Mesenchymal stem cell (in vitro differentiated cells and primary cell): ENCODE measurements at regions not wholly inside any gene's neighbourhood (a gene's known extent, or its start where the extent isn't known, plus 50 kb on each side); places are given as distances from the start of the nearest gene placed in this dataset.
"Not testable (repeated sequence)": the region's sequence is repeated elsewhere in the genome, so short reads cannot be mapped to it uniquely, and the experiment has no call there.

Experiments
- DNase-seq: peaks from one replicate; pipeline ENCODE4 v3.0.0-alpha.2; 2013
- H2AFZ ChIP-seq: one replicate; pipeline ENCODE4 v1.6.1; 2013; ENCODE audit warnings: low read depth, mild to moderate bottlenecking, control low read depth, inconsistent platforms, low read length, moderate library complexity
- H2AK5ac ChIP-seq: 2 replicates; pipeline ENCODE4 v1.6.1; 2013; ENCODE audit warnings: low read length, moderate library complexity, mild to moderate bottlenecking, inconsistent platforms; ENCODE audit not compliant: severe bottlenecking
- H2BK120ac ChIP-seq: one replicate; pipeline ENCODE4 v1.6.1; 2013; ENCODE audit warnings: low read depth, mild to moderate bottlenecking, inconsistent platforms, low read length, moderate library complexity
- H2BK12ac ChIP-seq, 2 experiments: one replicate each; pipeline ENCODE4 v1.6.1; 2013; ENCODE audit warnings: inconsistent platforms in 2 of 2, low read length in 2 of 2, mild to moderate bottlenecking in 2 of 2, moderate library complexity in 2 of 2, control low read depth in 1 of 2
- H2BK15ac ChIP-seq: one replicate; pipeline ENCODE4 v1.6.1; 2013; ENCODE audit warnings: mild to moderate bottlenecking, low read depth, inconsistent platforms; ENCODE audit not compliant: poor library complexity, severe bottlenecking
- H2BK5ac ChIP-seq: 2 replicates; pipeline ENCODE4 v1.6.1; 2013; ENCODE audit warnings: low read depth, mild to moderate bottlenecking, low read length, control low read depth, inconsistent platforms; ENCODE audit not compliant: poor library complexity, severe bottlenecking
- H3K14ac ChIP-seq, 2 experiments: one replicate each; pipeline ENCODE4 v1.6.1; 2013; ENCODE audit warnings: inconsistent platforms in 2 of 2, low read length in 2 of 2, control low read depth in 1 of 2, mild to moderate bottlenecking in 1 of 2, moderate library complexity in 1 of 2
- H3K18ac ChIP-seq, 2 experiments: one replicate each; pipeline ENCODE4 v1.6.1; 2013; ENCODE audit warnings: inconsistent platforms in 2 of 2, low read length in 2 of 2, control low read depth in 1 of 2, low read depth in 1 of 2, mild to moderate bottlenecking in 1 of 2
- H3K23ac ChIP-seq, 2 experiments: one replicate each; pipeline ENCODE4 v1.6.1; 2013; ENCODE audit warnings: inconsistent platforms in 2 of 2, low read length in 2 of 2, mild to moderate bottlenecking in 2 of 2, moderate library complexity in 2 of 2, control low read depth in 1 of 2
- H3K27ac ChIP-seq: 2 replicates; pipeline ENCODE4 v1.5.1; 2013; ENCODE audit warnings: mild to moderate bottlenecking, moderate library complexity, low read length, control low read depth, inconsistent platforms; ENCODE audit not compliant: poor library complexity, severe bottlenecking
- H3K27me3 ChIP-seq, 2 experiments: 2 replicates each; pipeline versions ENCODE4 v1.6.1 to v1.7.0; 2013; ENCODE audit warnings: low read length in 2 of 2, mild to moderate bottlenecking in 2 of 2, moderate library complexity in 2 of 2, control low read depth in 1 of 2, inconsistent platforms in 1 of 2; ENCODE audit not compliant: control insufficient read depth in 1 of 2, insufficient read depth in 1 of 2
- H3K36me3 ChIP-seq, 2 experiments: 2 replicates each; pipeline versions ENCODE4 v1.6.1 to v1.7.0; 2013; ENCODE audit warnings: low read length in 2 of 2, control low read depth in 1 of 2, inconsistent platforms in 1 of 2, low read depth in 1 of 2, mild to moderate bottlenecking in 1 of 2; ENCODE audit not compliant: insufficient read depth in 2 of 2, control insufficient read depth in 1 of 2
- H3K4ac ChIP-seq, 2 experiments: one replicate each; pipeline ENCODE4 v1.6.1; 2013; ENCODE audit warnings: inconsistent platforms in 2 of 2, low read length in 2 of 2, mild to moderate bottlenecking in 2 of 2, moderate library complexity in 2 of 2, control low read depth in 1 of 2, low read depth in 1 of 2
- H3K4me1 ChIP-seq: 2 replicates; pipeline ENCODE4 v1.6.1; 2013; ENCODE audit warnings: low read depth, low read length, control low read depth; ENCODE audit not compliant: control insufficient read depth, insufficient read depth
- H3K4me2 ChIP-seq: 2 replicates; pipeline ENCODE4 v1.6.1; 2013; ENCODE audit warnings: low read length, mild to moderate bottlenecking, inconsistent platforms; ENCODE audit not compliant: poor library complexity, severe bottlenecking
- H3K4me3 ChIP-seq, 2 experiments: 2 replicates each; pipeline versions ENCODE4 v1.5.1 to v1.7.0; 2013; ENCODE audit warnings: low read length in 2 of 2, mild to moderate bottlenecking in 2 of 2, control low read depth in 1 of 2, low read depth in 1 of 2; ENCODE audit not compliant: insufficient read depth in 1 of 2
- H3K79me1 ChIP-seq: replicated peaks from 2 replicates; pipeline ENCODE4 v1.6.1; 2013; ENCODE audit warnings: mild to moderate bottlenecking, control low read depth, low read length, inconsistent platforms; ENCODE audit not compliant: poor library complexity, severe bottlenecking
- H3K9ac ChIP-seq: 2 replicates; pipeline ENCODE4 v1.7.0; 2013; ENCODE audit warnings: mild to moderate bottlenecking, low read length, moderate library complexity
- H3K9me3 ChIP-seq: 2 replicates; pipeline ENCODE4 v1.7.0; 2013; ENCODE audit warnings: mild to moderate bottlenecking, low read length; ENCODE audit not compliant: control insufficient read depth
- H4K8ac ChIP-seq: one replicate; pipeline ENCODE4 v1.6.1; 2013; ENCODE audit warnings: inconsistent platforms, mild to moderate bottlenecking, low read length, moderate library complexity
- H4K91ac ChIP-seq: one replicate; pipeline ENCODE4 v1.6.1; 2013; ENCODE audit warnings: mild to moderate bottlenecking, low read length, inconsistent platforms
- WGBS: methylation state at CpG from one replicate; pipeline ENCODE4 v1.1.7; 2013; ENCODE audit warnings: mixed read lengths; 5-methylcytosine and 5-hydroxymethylcytosine counted together

GRCh38 chr15:98083203-98083910 is 122.9 kb downstream of the ARRDC4 start:
- Histone ChIP-seq H3K27me3 (no peaks in the 10 kb centered on the region), H3K9ac (no peak overlapping the region), H3K36me3 (no peaks in the 10 kb centered on the region), H2BK120ac (no peak overlapping the region), H3K27ac (no peak overlapping the region), H3K23ac (no peak overlapping the region), H2BK12ac (no peak overlapping the region), H3K4me3 (no peak overlapping the region), H2BK15ac (no peak overlapping the region), H2BK5ac (no peak overlapping the region), H3K18ac (no peak overlapping the region), H3K4me2 (no peak overlapping the region), H3K14ac (no peak overlapping the region), H4K91ac (no peak overlapping the region), H4K8ac (no peak overlapping the region), H2AFZ (no peak overlapping the region), H2AK5ac (no peak overlapping the region), H3K79me1 (no peaks in the 10 kb centered on the region), H3K4me1 (no peaks in the 10 kb centered on the region), H3K4ac (no peak overlapping the region), H3K9me3 (peaks cover 8% of the 10 kb centered on the region)
- 81% methylated on average over 13 of the region's 14 CpGs for WGBS
- DNase-seq: no peak

DNA sequence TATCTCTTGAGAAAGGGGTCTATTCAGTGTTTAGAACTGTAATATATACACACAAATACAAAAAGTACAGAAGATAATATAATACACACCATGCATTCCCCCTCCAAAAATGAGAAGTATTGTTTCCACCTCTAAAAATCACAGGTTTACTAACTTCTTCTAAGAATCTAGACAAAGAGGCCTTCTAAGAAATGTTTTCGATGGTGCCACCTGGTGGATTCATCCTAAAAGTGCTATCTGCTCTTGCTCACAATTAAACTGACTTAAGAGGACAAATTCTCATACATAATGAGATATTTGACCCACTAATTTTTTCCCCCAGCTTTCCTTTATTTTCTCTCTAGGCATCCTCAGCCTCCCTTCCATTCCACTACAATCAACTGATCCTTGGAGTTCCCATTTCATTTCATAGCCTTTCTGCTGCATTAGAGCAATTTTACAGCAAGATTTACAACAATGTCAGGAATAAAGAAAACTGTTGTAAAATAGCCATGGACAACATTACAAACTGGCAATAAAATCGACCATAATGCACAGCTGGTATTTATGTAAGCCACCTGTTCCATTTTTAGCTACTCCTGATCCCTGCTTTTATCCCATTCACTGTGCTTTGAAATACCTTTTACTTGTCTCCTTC is 124.6 kb downstream of the ARRDC4 start:
- Histone ChIP-seq H3K27ac (no peak overlapping the region), H2BK120ac (no peak overlapping the region), H3K9me3 (peaks cover 8% of the 10 kb centered on the region), H2AK5ac (no peak overlapping the region), H3K14ac (no peak overlapping the region), H3K9ac (no peak overlapping the region), H3K4ac (no peak overlapping the region), H3K4me1 (no peaks in the 10 kb centered on the region), H3K18ac (no peak overlapping the region), H2BK5ac (no peak overlapping the region), H3K36me3 (no peaks in the 10 kb centered on the region), H3K27me3 (no peaks in the 10 kb centered on the region), H4K91ac (no peak overlapping the region), H2BK12ac (no peak overlapping the region), H3K4me3 (no peak overlapping the region), H4K8ac (no peak overlapping the region), H3K23ac (no peak overlapping the region), H2AFZ (no peak overlapping the region), H3K79me1 (no peaks in the 10 kb centered on the region), H3K4me2 (no peak overlapping the region), H2BK15ac (no peak overlapping the region)
- WGBS: 8% methylated on average over 2 of the region's 2 CpGs
- peak; percentile 56 for DNase-seq

DNA sequence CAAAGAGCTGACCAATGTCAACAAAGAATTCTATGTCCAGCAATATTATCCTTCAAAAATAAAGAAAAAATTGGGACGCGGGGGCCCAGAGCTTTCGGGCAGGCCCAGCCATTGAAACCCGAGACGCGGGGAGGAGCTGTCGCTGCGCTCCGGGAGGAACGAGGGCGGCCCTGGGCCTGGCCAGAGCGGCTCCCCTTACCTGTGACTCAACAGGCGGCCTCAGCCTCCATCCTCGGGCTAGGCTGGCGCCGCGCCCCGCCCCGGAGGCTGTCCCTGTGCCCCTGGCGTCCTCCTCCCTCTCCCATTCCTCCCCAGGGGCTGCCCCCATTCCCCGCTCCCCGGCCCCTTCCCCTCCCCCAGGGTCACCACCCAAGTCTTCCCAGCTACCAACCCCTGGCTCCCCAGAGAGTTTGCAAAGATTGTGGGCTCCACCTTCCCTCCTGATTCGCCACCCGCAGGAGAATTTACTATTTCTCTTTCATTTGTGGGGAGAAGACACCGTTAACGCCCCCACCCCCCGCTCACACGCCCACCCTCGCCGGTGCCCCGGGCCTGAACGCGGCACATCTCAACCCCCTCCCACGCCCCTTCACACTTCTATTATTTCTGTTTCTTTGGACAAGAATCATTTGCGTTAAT is 127.9 kb downstream of the ARRDC4 start:
- not testable (repeated sequence) for H3K9me3 ChIP-seq, H3K4me3 ChIP-seq, DNase-seq, H3K23ac ChIP-seq, H2AK5ac ChIP-seq, H2BK120ac ChIP-seq, H3K4me1 ChIP-seq, H2BK12ac ChIP-seq, H3K9ac ChIP-seq, H3K79me1 ChIP-seq, H2BK5ac ChIP-seq, H3K27ac ChIP-seq, H3K27me3 ChIP-seq, H2BK15ac ChIP-seq, H3K14ac ChIP-seq, H4K91ac ChIP-seq, H3K4me2 ChIP-seq, H3K4ac ChIP-seq, H2AFZ ChIP-seq, H3K18ac ChIP-seq, H3K36me3 ChIP-seq, H4K8ac ChIP-seq
- WGBS: 88% methylated on average over 12 of the region's 35 CpGs

DNA sequence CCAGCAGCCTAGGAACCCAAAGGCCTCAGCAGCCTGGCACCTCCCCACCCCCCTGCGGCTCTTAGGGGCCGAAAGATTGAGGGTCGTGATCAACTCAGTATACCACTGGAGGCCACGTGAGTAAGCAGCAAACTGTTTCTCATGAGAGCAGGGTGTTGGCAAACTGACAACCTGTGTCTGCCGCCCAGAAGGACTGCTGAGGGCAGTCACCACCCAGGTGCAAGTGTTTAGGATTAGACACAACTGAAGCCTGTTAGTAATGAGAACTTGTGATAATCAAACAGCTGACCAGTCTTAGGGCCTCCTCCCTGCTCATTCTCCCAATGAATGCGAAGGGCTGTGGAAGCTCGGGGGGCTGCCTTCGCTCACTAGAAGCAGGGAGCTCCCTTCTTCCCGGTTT is 128.8 kb downstream of the ARRDC4 start:
- H3K23ac ChIP-seq, H3K4me2 ChIP-seq, H3K4ac ChIP-seq, H3K4me1 ChIP-seq, H2AFZ ChIP-seq, H4K8ac ChIP-seq, H3K36me3 ChIP-seq, H2AK5ac ChIP-seq, H3K27me3 ChIP-seq, H2BK5ac ChIP-seq, H2BK15ac ChIP-seq, H3K4me3 ChIP-seq, H3K79me1 ChIP-seq, H3K18ac ChIP-seq, H2BK120ac ChIP-seq, H4K91ac ChIP-seq, H3K14ac ChIP-seq, H3K27ac ChIP-seq, H2BK12ac ChIP-seq, DNase-seq, H3K9me3 ChIP-seq, H3K9ac ChIP-seq: not testable (repeated sequence)
- WGBS: no CpG with 5 or more reads among the region's 9 CpGs
